PC-3 (cell line): ENCODE measurements at regions not wholly inside any gene's neighbourhood (a gene's known extent, or its start where the extent isn't known, plus 50 kb on each side); places are given as distances from the start of the nearest gene placed in this dataset.

ENCODE experiments used
- ATAC-seq: fragments of 200-7000 bp; cut with Tn5 transposase; 2 replicates; pipeline ENCODE4 v1.9.1; 2020; ENCODE audit warnings: mild to moderate bottlenecking, moderate library complexity
- BruUV-seq: library from RNA; stranded (reverse); fragments of 400-500 nt; replicated peaks from 2 replicates; lab custom pipeline; 2021; lab: Mats Ljungman, UMichigan
- CTCF ChIA-PET: fragments of 300-600 bp; sonication (Branson Sonifier 250); formaldehyde crosslinking; loops from one replicate; lab custom pipeline; 2022; ENCODE audit warnings: antibody characterized with exemption; lab: Charles Lee
- POLR2A ChIA-PET: fragments of 300-600 bp; sonication (Branson Sonifier 250); formaldehyde crosslinking; loops from one replicate; lab custom pipeline; 2022; ENCODE audit warnings: antibody characterized with exemption; ENCODE audit not compliant: unreplicated experiment; lab: Charles Lee
- DNase-seq: peaks from one replicate; pipeline ENCODE4 v3.0.0-alpha.2; 2015
- H2AFZ ChIP-seq: fragments of 300-600 bp; sonication (generic); 2 replicates; pipeline ENCODE4 v1.6.0; 2016; ENCODE audit warnings: antibody characterized with exemption, low read length
- H3F3A ChIP-seq: fragments of 300-600 bp; sonication (generic); one replicate; pipeline ENCODE4 v1.6.0; 2017; ENCODE audit warnings: antibody characterized with exemption, low read length, control low read depth, mild to moderate bottlenecking; ENCODE audit not compliant: unreplicated experiment
- H3K27ac ChIP-seq: fragments of 300-600 bp; sonication (generic); 2 replicates; pipeline ENCODE4 v1.5.1; 2016; ENCODE audit warnings: mild to moderate bottlenecking, low read length
- H3K27me3 ChIP-seq: fragments of 300-600 bp; sonication (generic); 2 replicates; pipeline ENCODE4 v1.6.1; 2016; ENCODE audit warnings: low read length, mixed read lengths
- H3K36me3 ChIP-seq: fragments of 300-600 bp; sonication (generic); 2 replicates; pipeline ENCODE4 v1.6.1; 2016; ENCODE audit warnings: low read depth, mixed run types, low read length, mixed read lengths
- H3K4me1 ChIP-seq: fragments of 300-600 bp; sonication (generic); 2 replicates; pipeline ENCODE4 v1.5.1; 2016; ENCODE audit warnings: low read length; ENCODE audit not compliant: insufficient read depth
- H3K4me2 ChIP-seq: fragments of 300-600 bp; sonication (generic); 2 replicates; pipeline ENCODE4 v1.6.0; 2016; ENCODE audit warnings: low read length
- H3K4me3 ChIP-seq: fragments of 300-600 bp; sonication (generic); 2 replicates; pipeline ENCODE4 v1.5.1; 2016; ENCODE audit warnings: mild to moderate bottlenecking, low read length, mixed read lengths
- H3K79me2 ChIP-seq: fragments of 300-600 bp; sonication (generic); 2 replicates; pipeline ENCODE4 v1.6.1; 2017; ENCODE audit warnings: low read length, mixed read lengths
- H3K9ac ChIP-seq: fragments of 300-600 bp; sonication (generic); 2 replicates; pipeline ENCODE4 v1.6.0; 2016; ENCODE audit warnings: mild to moderate bottlenecking, low read length
- H3K9me2 ChIP-seq: fragments of 300-600 bp; sonication (generic); replicated peaks from 2 replicates; pipeline ENCODE4 v1.6.1; 2016; ENCODE audit warnings: mixed run types, low read length, mixed read lengths
- H3K9me3 ChIP-seq: fragments of 300-600 bp; sonication (generic); 2 replicates; pipeline ENCODE4 v1.6.1; 2016; ENCODE audit warnings: low read length, mixed read lengths
- H4K20me1 ChIP-seq: fragments of 300-600 bp; sonication (generic); 2 replicates; pipeline ENCODE4 v1.6.1; 2016; ENCODE audit warnings: low read length, mixed read lengths
- EZH2 ChIP-seq: fragments of 300-600 bp; sonication (generic); IDR thresholded peaks from one replicate; pipeline ENCODE4 v1.6.1; 2017; ENCODE audit warnings: antibody characterized with exemption, mild to moderate bottlenecking, low read length; ENCODE audit not compliant: unreplicated experiment
- EZH2phosphoT487 ChIP-seq: fragments of 300-600 bp; sonication (generic); IDR thresholded peaks from 2 replicates; pipeline ENCODE4 v1.6.1; 2018; ENCODE audit warnings: mild to moderate bottlenecking, antibody characterized with exemption, low read length, borderline replicate concordance
- intact Hi-C: fragments of 100-400 bp; cut with micrococcal nuclease; formaldehyde crosslinking; loops from 2 replicates; pipeline ENCODE4 v1.9.0; 2023
- TF ChIP-seq, protein P1 (sequence below): fragments of 300-600 bp; sonication (generic); conservative IDR thresholded peaks from 2 replicates; pipeline ENCODE4 v1.5.1; 2017; ENCODE audit warnings: antibody characterized with exemption, low read depth, mild to moderate bottlenecking, low read length

DNA sequence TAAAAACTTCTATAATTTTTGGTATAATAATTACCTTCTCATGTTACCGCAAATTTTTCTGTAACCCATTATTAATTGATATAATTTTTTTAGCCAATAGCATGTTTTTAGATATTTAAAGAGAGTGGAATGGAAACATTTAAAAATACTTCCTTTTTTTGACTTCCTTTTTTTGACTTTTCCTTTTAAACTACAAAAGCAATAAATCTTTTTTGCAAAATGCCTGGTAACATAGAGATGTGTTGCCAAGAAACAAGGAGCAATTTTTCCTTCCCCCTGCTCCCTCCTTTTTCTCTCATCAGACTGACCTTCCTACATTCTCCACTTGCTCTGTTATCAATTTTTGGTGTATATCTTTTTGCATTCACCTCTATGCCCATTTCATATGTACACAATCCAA lies 666.2 kb downstream of the ADGRL2 start:
- Histone ChIP-seq H3K27me3 (no peaks in the 10 kb centered on the region), H3K36me3 (no peaks in the 10 kb centered on the region), H3K4me3 (no peak overlapping the region), H3K9me2 (no peaks in the 10 kb centered on the region), H3F3A (no peaks in the 10 kb centered on the region), H3K4me1 (no peaks in the 10 kb centered on the region), H3K4me2 (no peak overlapping the region), H3K79me2 (no peaks in the 10 kb centered on the region), H3K27ac (no peak overlapping the region), H3K9me3 (no peaks in the 10 kb centered on the region), H3K9ac (no peak overlapping the region), H4K20me1 (no peaks in the 10 kb centered on the region), H2AFZ (no peak overlapping the region)
- intact Hi-C loops: no loop called here
- POLR2A ChIA-PET: no interaction called here
- TF ChIP-seq EZH2 (no peak), EZH2phosphoT487 (no peak)
- TF ChIP-seq, protein P1, sequence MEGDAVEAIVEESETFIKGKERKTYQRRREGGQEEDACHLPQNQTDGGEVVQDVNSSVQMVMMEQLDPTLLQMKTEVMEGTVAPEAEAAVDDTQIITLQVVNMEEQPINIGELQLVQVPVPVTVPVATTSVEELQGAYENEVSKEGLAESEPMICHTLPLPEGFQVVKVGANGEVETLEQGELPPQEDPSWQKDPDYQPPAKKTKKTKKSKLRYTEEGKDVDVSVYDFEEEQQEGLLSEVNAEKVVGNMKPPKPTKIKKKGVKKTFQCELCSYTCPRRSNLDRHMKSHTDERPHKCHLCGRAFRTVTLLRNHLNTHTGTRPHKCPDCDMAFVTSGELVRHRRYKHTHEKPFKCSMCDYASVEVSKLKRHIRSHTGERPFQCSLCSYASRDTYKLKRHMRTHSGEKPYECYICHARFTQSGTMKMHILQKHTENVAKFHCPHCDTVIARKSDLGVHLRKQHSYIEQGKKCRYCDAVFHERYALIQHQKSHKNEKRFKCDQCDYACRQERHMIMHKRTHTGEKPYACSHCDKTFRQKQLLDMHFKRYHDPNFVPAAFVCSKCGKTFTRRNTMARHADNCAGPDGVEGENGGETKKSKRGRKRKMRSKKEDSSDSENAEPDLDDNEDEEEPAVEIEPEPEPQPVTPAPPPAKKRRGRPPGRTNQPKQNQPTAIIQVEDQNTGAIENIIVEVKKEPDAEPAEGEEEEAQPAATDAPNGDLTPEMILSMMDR: no peak
- DNase-seq (no peak), ATAC-seq (no peak)
- CTCF ChIA-PET: no interaction called here
- no TSS peak for BruUV-seq

DNA sequence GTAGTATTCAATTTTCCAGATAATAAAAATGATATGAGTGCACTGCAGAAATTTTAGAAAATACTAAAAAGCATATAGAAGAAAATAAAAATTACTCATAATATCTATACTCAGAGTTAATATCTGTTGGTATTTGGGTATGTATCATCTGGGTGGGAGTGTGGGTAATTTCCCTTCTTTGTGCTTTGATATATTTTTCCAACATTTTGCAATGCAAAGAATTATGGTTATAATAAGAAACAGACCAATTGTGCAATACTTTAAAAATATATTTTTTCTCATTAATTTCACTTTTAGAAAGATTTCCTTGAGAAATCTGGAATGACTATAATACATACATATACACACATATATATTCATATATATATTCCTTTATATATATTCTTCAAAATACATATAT lies 665.7 kb downstream of the ADGRL2 start:
- no peak overlapping the region for H3K27ac ChIP-seq
- H3K79me2 ChIP-seq: no peaks in the 10 kb centered on the region
- no peaks in the 10 kb centered on the region for H3K4me1 ChIP-seq
- H4K20me1 ChIP-seq: no peaks in the 10 kb centered on the region
- ATAC-seq (no peak), DNase-seq (no peak)
- TF ChIP-seq, protein P1: no peak
- TF ChIP-seq EZH2 (no peak), EZH2phosphoT487 (no peak)
- intact Hi-C loops: no loop called here
- no peaks in the 10 kb centered on the region for H3F3A ChIP-seq
- no TSS peak for BruUV-seq
- CTCF ChIA-PET: no interaction called here
- H3K9me3 ChIP-seq: no peaks in the 10 kb centered on the region
- H3K4me3 ChIP-seq: no peak overlapping the region
- no peak overlapping the region for H3K9ac ChIP-seq
- no peaks in the 10 kb centered on the region for H3K36me3 ChIP-seq
- no peaks in the 10 kb centered on the region for H3K9me2 ChIP-seq
- H3K4me2 ChIP-seq: no peak overlapping the region
- POLR2A ChIA-PET: no interaction called here
- H2AFZ ChIP-seq: no peak overlapping the region
- H3K27me3 ChIP-seq: no peaks in the 10 kb centered on the region

DNA sequence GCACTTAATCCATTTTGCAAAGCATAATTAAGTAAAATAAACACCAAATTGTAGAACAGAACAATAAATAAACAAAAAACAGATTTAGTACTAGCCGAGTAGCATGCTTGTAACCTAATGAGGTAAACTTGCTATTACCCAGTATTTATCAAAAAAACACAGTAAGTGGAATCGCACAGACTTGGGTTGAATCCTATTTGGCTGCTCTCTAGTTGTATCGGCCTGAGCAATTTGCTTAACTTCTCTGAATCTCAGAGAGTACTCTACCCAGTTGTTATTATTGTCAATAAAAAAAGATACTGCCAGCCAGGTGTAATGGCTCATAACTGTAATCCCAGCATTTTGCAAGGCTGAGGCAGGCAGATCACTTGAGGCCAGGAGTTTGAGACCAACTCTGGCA lies 664.3 kb downstream of the ADGRL2 start:
- no peaks in the 10 kb centered on the region for H4K20me1 ChIP-seq
- intact Hi-C loops: no loop called here
- ChIA-PET CTCF (no interaction called here), POLR2A (no interaction called here)
- no peaks in the 10 kb centered on the region for H3K36me3 ChIP-seq
- no peak overlapping the region for H3K4me3 ChIP-seq
- H3K9me3 ChIP-seq: no peaks in the 10 kb centered on the region
- TF ChIP-seq EZH2phosphoT487: no peak
- TF ChIP-seq EZH2: no peak
- TF ChIP-seq, protein P1: no peak
- DNase-seq (no peak), ATAC-seq (no peak)
- no peaks in the 10 kb centered on the region for H3K79me2 ChIP-seq
- no peaks in the 10 kb centered on the region for H3K4me1 ChIP-seq
- H3K9ac ChIP-seq: no peak overlapping the region
- no peak overlapping the region for H3K4me2 ChIP-seq
- no peaks in the 10 kb centered on the region for H3K27me3 ChIP-seq
- H3K27ac ChIP-seq: no peak overlapping the region
- no peaks in the 10 kb centered on the region for H3F3A ChIP-seq
- H3K9me2 ChIP-seq: no peaks in the 10 kb centered on the region
- BruUV-seq: no TSS peak
- H2AFZ ChIP-seq: no peak overlapping the region
